Epithelial cell of esophagus (primary cell): ENCODE measurements at regions not wholly inside any gene's neighbourhood (a gene's known extent, or its start where the extent isn't known, plus 50 kb on each side); places are given as distances from the start of the nearest gene placed in this dataset.

Experiments used
- DNase-seq: peaks from one replicate; pipeline ENCODE4 v3.0.0; 2010; ENCODE audit warnings: low read depth
- H3K4me3 ChIP-seq: 2 replicates; pipeline ENCODE4 v1.5.1; 2011; ENCODE audit warnings: mild to moderate bottlenecking, low read length, control low read depth
- TF ChIP-seq, protein P1 (sequence below): IDR thresholded peaks from 2 replicates; pipeline ENCODE4 v1.5.1; 2011; ENCODE audit warnings: low read depth, mild to moderate bottlenecking, low read length, control low read depth, inconsistent platforms; ENCODE audit not compliant: insufficient read depth; ENCODE audit errors: missing control alignments

DNA sequence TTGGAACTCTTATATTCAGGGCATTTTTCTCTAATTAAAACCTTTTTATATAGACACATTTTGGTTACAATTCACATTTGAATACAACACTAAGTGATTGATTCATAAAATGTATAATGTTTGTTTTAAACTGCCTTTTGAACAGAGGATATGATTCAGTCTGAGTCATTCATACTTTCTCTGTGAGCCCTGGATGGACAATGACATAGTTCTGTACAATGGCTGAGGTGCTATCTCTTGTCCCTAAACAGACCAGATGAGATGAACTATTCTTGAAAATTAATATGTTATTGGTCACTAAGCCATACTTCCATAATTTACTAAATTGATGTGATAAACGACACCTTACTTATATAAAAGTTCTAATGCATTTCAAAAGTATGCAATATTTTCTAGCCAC lies 199.7 kb upstream of the ATXN7L3B start:
- TF ChIP-seq, protein P1, sequence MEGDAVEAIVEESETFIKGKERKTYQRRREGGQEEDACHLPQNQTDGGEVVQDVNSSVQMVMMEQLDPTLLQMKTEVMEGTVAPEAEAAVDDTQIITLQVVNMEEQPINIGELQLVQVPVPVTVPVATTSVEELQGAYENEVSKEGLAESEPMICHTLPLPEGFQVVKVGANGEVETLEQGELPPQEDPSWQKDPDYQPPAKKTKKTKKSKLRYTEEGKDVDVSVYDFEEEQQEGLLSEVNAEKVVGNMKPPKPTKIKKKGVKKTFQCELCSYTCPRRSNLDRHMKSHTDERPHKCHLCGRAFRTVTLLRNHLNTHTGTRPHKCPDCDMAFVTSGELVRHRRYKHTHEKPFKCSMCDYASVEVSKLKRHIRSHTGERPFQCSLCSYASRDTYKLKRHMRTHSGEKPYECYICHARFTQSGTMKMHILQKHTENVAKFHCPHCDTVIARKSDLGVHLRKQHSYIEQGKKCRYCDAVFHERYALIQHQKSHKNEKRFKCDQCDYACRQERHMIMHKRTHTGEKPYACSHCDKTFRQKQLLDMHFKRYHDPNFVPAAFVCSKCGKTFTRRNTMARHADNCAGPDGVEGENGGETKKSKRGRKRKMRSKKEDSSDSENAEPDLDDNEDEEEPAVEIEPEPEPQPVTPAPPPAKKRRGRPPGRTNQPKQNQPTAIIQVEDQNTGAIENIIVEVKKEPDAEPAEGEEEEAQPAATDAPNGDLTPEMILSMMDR, result no peak
- no peak overlapping the region for H3K4me3 ChIP-seq
- DNase-seq, result peak; percentile 81

GRCh38 chr12:74339211-74339610 lies 198.4 kb upstream of the ATXN7L3B start:
- no peak for DNase-seq
- TF ChIP-seq, protein P1, result no peak
- H3K4me3 ChIP-seq, result no peak overlapping the region

DNA sequence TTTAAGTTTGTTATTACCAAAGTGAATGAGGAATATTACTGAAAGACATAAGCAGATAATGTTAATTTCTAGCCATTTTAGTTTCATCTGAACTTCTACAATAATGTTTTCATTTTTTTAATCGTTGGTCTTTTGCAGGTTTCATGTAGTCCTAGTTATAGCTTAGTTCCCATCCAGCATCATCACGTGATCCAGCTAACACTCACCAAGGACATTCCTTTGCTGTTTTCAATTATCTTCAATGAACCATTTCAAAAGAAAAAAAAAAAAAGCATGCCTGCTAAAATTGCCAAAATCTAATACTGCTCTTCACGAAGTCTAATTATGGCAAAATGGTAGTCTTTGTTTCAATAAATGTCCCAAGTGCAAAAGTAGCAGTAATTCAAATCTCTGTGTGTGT lies 187.7 kb upstream of the ATXN7L3B start:
- TF ChIP-seq, protein P1, result no peak
- DNase-seq, result no peak
- no peak overlapping the region for H3K4me3 ChIP-seq

- H3K4me3 ChIP-seq, result no peak overlapping the region
- TF ChIP-seq, protein P1, result peak; percentile 72
- DNase-seq, result peak; percentile 66
Observed at GRCh38 chr12:74365178-74365964, 172.3 kb upstream of the ATXN7L3B start.

DNA sequence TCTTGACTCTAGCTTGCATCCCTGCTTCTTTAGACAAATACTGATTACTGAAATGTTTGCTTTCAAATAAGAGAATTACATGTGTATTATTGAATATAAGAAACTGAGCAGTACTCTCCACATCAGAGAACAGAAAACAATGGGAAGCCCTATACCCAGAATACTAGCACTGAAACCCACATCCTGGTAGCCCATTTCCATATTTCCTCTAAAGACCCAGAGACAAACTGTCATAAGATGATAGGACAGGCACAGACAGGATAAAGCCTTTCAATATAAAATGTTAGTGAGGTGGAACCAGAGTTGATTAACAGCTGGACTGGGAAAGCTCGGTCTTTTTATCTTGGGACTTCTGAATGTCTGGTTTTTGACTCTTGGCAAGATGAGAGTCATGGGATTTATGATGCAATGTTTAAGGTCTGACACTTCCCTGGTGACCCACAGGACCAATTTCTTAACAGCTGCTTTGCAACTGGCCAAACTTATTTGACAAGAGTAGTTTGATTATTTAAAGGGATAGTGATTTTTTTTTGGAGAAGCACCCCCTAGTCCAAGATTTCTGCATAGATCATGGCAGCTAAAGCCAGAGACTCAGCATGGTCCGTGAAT lies 166.9 kb upstream of the ATXN7L3B start:
- DNase-seq, result no peak
- TF ChIP-seq, protein P1, result no peak
- no peak overlapping the region for H3K4me3 ChIP-seq

GRCh38 chr12:74379114-74379513 lies 158.5 kb upstream of the ATXN7L3B start:
- H3K4me3 ChIP-seq, result no peak overlapping the region
- no peak for DNase-seq
- TF ChIP-seq, protein P1, result no peak
